ENCODE measurements at regions not wholly inside any gene's neighbourhood (a gene's known extent, or its start where the extent isn't known, plus 50 kb on each side); places are given as distances from the start of the nearest gene placed in this dataset.
"Not testable (repeated sequence)": the region's sequence is repeated elsewhere in the genome, so short reads cannot be mapped to it uniquely, and the experiment has no call there.

DNA sequence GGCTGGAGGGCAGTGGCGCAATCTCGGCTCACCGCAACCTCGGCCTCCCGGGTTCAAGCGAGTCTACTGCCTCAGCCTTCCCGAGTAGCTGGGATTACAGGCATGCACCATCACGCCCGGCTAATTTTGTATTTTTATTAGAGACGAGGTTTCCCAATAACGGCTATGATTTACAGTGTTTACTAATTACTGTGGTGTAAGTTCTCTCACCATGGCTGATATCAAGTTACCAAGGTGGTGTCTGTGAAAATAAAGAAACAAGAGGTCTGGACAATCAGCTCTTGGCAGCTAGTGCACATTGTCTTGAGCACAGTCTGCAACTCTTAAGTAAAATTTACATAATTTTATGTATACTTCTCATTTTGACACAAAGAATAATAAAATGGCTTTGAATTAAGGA lies 385.5 kb upstream of the COX7C start:
- H3K79me2 ChIP-seq (ENCODE audit: control insufficient read depth, insufficient read depth, low read length) = no peaks in the 10 kb centered on the region
- H4K5ac ChIP-seq (ENCODE audit: low read length) = no peak overlapping the region
- no peaks in the 10 kb centered on the region for H3K79me1 ChIP-seq (ENCODE audit: low read length)
- no peak overlapping the region for H3K18ac ChIP-seq (ENCODE audit: low read length)
- H3K4me3 ChIP-seq (ENCODE audit: low read length) = no peak overlapping the region
- no peak overlapping the region for H3K27ac ChIP-seq (ENCODE audit: low read depth, low read length)
- H3K23ac ChIP-seq (ENCODE audit: low read length) = no peak overlapping the region
- no peak overlapping the region for H2AK5ac ChIP-seq (ENCODE audit: low read length)
- no peak overlapping the region for H3K56ac ChIP-seq (ENCODE audit: low read length)
- no peak overlapping the region for H4K8ac ChIP-seq (ENCODE audit: low read depth, low read length)
- WGBS (ENCODE audit: extremely low coverage, insufficient coverage, low lambda C conversion rate) = no CpG with 5 or more reads among the region's 11 CpGs
- H3K9ac ChIP-seq (ENCODE audit: low read length) = no peak overlapping the region
- no peaks in the 10 kb centered on the region for H3K4me1 ChIP-seq (ENCODE audit: control insufficient read depth, low read depth, low read length)
- H2BK120ac ChIP-seq (ENCODE audit: low read depth, low read length) = no peak overlapping the region
- no peaks in the 10 kb centered on the region for H3K36me3 ChIP-seq (ENCODE audit: control insufficient read depth, insufficient read depth, low read length)
- H3K4ac ChIP-seq (ENCODE audit: low read depth, low read length) = peak overlapping the region; percentile 36
- no peak overlapping the region for H2BK5ac ChIP-seq (ENCODE audit: low read length)
- no peaks in the 10 kb centered on the region for H3K27me3 ChIP-seq (ENCODE audit: insufficient read depth, low read length, poor library complexity)
- H2BK15ac ChIP-seq (replicated peaks; ENCODE audit: low read depth) = no peak overlapping the region
- no peak for DNase-seq
- H3K4me2 ChIP-seq (ENCODE audit: low read length) = no peak overlapping the region

DNA sequence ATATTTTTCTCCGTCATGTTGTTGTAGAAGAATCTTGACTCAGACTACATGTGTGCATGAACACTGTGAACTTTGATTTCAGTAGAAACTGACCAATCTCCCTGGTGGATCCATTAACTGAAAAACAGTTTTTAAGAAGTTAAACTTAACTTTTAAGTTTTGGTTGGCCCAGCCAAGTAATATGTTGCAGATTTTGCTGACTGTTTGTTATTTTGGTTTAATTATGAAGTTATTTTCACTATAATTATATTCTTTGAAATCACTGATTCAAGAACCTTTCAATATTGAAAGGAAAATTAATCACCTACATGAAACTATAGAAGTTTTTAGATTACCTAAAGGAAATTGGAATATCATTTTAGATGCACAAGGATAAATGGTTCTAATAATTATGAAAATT lies 373.6 kb upstream of the COX7C start:
- no CpG with 5 or more reads among the region's 1 CpG for WGBS (ENCODE audit: extremely low coverage, insufficient coverage, low lambda C conversion rate)

GRCh38 chr5:86257871-86258270 lies 359.9 kb upstream of the COX7C start:
- H2AK5ac ChIP-seq (ENCODE audit: low read length) = no peak overlapping the region
- H3K27me3 ChIP-seq (ENCODE audit: insufficient read depth, low read length, poor library complexity) = no peaks in the 10 kb centered on the region
- no peak for DNase-seq
- no peak overlapping the region for H4K5ac ChIP-seq (ENCODE audit: low read length)
- no peaks in the 10 kb centered on the region for H3K79me2 ChIP-seq (ENCODE audit: control insufficient read depth, insufficient read depth, low read length)
- no peak overlapping the region for H3K4me3 ChIP-seq (ENCODE audit: low read length)
- no peak overlapping the region for H3K18ac ChIP-seq (ENCODE audit: low read length)
- H3K4me2 ChIP-seq (ENCODE audit: low read length) = no peak overlapping the region
- no peak overlapping the region for H2BK15ac ChIP-seq (replicated peaks; ENCODE audit: low read depth)
- H3K56ac ChIP-seq (ENCODE audit: low read length) = no peak overlapping the region
- no peaks in the 10 kb centered on the region for H3K36me3 ChIP-seq (ENCODE audit: control insufficient read depth, insufficient read depth, low read length)
- H3K23ac ChIP-seq (ENCODE audit: low read length) = no peak overlapping the region
- H3K4ac ChIP-seq (ENCODE audit: low read depth, low read length) = no peak overlapping the region
- H4K8ac ChIP-seq (ENCODE audit: low read depth, low read length) = no peak overlapping the region
- no peaks in the 10 kb centered on the region for H3K79me1 ChIP-seq (ENCODE audit: low read length)
- no peak overlapping the region for H2BK5ac ChIP-seq (ENCODE audit: low read length)
- no peak overlapping the region for H2BK120ac ChIP-seq (ENCODE audit: low read depth, low read length)
- no peak overlapping the region for H3K9ac ChIP-seq (ENCODE audit: low read length)
- H3K27ac ChIP-seq (ENCODE audit: low read depth, low read length) = no peak overlapping the region
- H3K4me1 ChIP-seq (ENCODE audit: control insufficient read depth, low read depth, low read length) = no peaks in the 10 kb centered on the region

More for the DNA sequence above, 373.6 kb upstream of the COX7C start:
- H3K4me1 ChIP-seq (ENCODE audit: control insufficient read depth, low read depth, low read length) = no peaks in the 10 kb centered on the region
- H3K36me3 ChIP-seq (ENCODE audit: control insufficient read depth, insufficient read depth, low read length) = no peaks in the 10 kb centered on the region
- H3K18ac ChIP-seq (ENCODE audit: low read length) = no peak overlapping the region
- no peak overlapping the region for H4K5ac ChIP-seq (ENCODE audit: low read length)
- H2BK120ac ChIP-seq (ENCODE audit: low read depth, low read length) = no peak overlapping the region
- no peak overlapping the region for H3K27ac ChIP-seq (ENCODE audit: low read depth, low read length)
- no peak overlapping the region for H2BK15ac ChIP-seq (replicated peaks; ENCODE audit: low read depth)
- no peak overlapping the region for H3K56ac ChIP-seq (ENCODE audit: low read length)
- no peak overlapping the region for H3K4me3 ChIP-seq (ENCODE audit: low read length)
- no peaks in the 10 kb centered on the region for H3K79me1 ChIP-seq (ENCODE audit: low read length)
- no peak overlapping the region for H3K4ac ChIP-seq (ENCODE audit: low read depth, low read length)
- no peak overlapping the region for H3K23ac ChIP-seq (ENCODE audit: low read length)
- H2AK5ac ChIP-seq (ENCODE audit: low read length) = no peak overlapping the region
- H3K79me2 ChIP-seq (ENCODE audit: control insufficient read depth, insufficient read depth, low read length) = no peaks in the 10 kb centered on the region
- no peak overlapping the region for H3K9ac ChIP-seq (ENCODE audit: low read length)
- no peaks in the 10 kb centered on the region for H3K27me3 ChIP-seq (ENCODE audit: insufficient read depth, low read length, poor library complexity)
- no peak for DNase-seq
- no peak overlapping the region for H3K4me2 ChIP-seq (ENCODE audit: low read length)
- no peak overlapping the region for H4K8ac ChIP-seq (ENCODE audit: low read depth, low read length)
- no peak overlapping the region for H2BK5ac ChIP-seq (ENCODE audit: low read length)

DNA sequence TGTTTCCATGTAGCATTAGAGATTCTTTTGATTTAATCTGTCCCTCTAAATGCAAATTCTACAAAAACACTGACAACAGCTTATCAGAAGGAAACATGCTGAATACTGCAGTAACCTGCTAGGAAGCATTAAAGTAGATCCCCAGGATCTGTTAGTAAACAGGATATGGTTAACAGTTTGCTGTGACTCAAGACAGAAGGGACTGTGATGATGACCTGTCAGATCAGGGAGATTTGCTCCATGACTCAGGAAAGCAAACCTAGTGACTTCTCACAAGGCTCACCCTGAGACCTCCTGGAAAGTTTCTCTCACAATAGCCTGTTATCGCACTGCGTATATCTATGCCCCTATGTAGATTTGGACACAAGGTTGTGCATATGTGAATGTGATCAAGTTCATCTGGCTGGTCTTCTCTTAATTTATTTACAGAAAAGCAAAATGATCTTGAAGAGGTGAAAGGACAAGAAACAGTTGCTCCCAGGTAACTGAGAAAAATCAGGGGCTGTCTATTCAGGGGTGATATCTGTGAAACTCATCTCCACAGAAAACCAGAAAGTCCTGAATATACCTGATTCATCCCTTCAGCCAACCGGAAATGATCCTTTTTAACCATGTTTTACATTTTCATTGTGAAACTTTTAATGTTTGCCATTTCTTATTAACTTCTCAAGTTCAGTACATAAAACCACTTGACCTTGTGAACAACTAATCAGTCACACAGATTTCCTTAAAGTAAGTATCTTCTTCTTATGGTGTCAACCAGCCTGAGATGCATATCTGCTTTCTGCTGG lies 333.1 kb upstream of the COX7C start:
- not testable (repeated sequence) for H3K23ac ChIP-seq (ENCODE audit: low read length); H3K27me3 ChIP-seq (ENCODE audit: insufficient read depth, low read length, poor library complexity); H2BK120ac ChIP-seq (ENCODE audit: low read depth, low read length); H3K4ac ChIP-seq (ENCODE audit: low read depth, low read length); H3K79me2 ChIP-seq (ENCODE audit: control insufficient read depth, insufficient read depth, low read length); H3K18ac ChIP-seq (ENCODE audit: low read length); H3K56ac ChIP-seq (ENCODE audit: low read length); H2BK5ac ChIP-seq (ENCODE audit: low read length); H3K27ac ChIP-seq (ENCODE audit: low read depth, low read length); H2BK15ac ChIP-seq (replicated peaks; ENCODE audit: low read depth); H3K79me1 ChIP-seq (ENCODE audit: low read length); H2AK5ac ChIP-seq (ENCODE audit: low read length); H3K4me1 ChIP-seq (ENCODE audit: control insufficient read depth, low read depth, low read length); H3K9ac ChIP-seq (ENCODE audit: low read length); H4K8ac ChIP-seq (ENCODE audit: low read depth, low read length); H4K5ac ChIP-seq (ENCODE audit: low read length); H3K4me3 ChIP-seq (ENCODE audit: low read length); H3K36me3 ChIP-seq (ENCODE audit: control insufficient read depth, insufficient read depth, low read length); H3K4me2 ChIP-seq (ENCODE audit: low read length)
- WGBS (ENCODE audit: extremely low coverage, insufficient coverage, low lambda C conversion rate) = no CpG with 5 or more reads among the region's 3 CpGs
- peak; percentile 1 for DNase-seq

- WGBS (ENCODE audit: extremely low coverage, insufficient coverage, low lambda C conversion rate) = no CpG with 5 or more reads among the region's 2 CpGs
- H2BK5ac ChIP-seq (ENCODE audit: low read length); H2BK120ac ChIP-seq (ENCODE audit: low read depth, low read length); H3K4ac ChIP-seq (ENCODE audit: low read depth, low read length); H3K23ac ChIP-seq (ENCODE audit: low read length); H3K56ac ChIP-seq (ENCODE audit: low read length); H3K36me3 ChIP-seq (ENCODE audit: control insufficient read depth, insufficient read depth, low read length); H3K79me2 ChIP-seq (ENCODE audit: control insufficient read depth, insufficient read depth, low read length); H3K4me1 ChIP-seq (ENCODE audit: control insufficient read depth, low read depth, low read length); H3K27me3 ChIP-seq (ENCODE audit: insufficient read depth, low read length, poor library complexity); H4K5ac ChIP-seq (ENCODE audit: low read length); H3K9ac ChIP-seq (ENCODE audit: low read length); DNase-seq; H4K8ac ChIP-seq (ENCODE audit: low read depth, low read length); H2AK5ac ChIP-seq (ENCODE audit: low read length); H3K4me2 ChIP-seq (ENCODE audit: low read length); H3K27ac ChIP-seq (ENCODE audit: low read depth, low read length); H2BK15ac ChIP-seq (replicated peaks; ENCODE audit: low read depth); H3K4me3 ChIP-seq (ENCODE audit: low read length); H3K79me1 ChIP-seq (ENCODE audit: low read length); H3K18ac ChIP-seq (ENCODE audit: low read length): not testable (repeated sequence)
Observed at GRCh38 chr5:86287437-86287836, 330.3 kb upstream of the COX7C start.

DNA sequence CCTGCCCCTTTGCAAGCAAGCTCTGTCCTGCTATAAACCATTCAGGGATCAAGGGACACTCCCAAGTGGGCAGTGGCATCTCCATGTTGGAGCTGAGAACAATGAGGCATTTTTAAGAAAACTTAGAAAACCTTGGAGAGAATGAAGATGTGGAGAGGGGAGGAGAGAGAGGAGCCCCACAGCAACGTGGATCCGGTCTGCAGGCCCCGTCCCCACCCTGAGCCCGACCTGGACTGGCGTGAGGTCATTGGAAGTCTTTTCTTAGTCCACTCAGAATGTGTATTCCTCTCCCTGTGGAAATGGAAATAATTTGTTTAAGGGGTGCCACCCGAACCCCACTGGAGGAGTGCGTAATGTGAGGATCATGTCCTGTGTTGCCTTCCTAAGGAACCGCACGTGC lies 328.0 kb upstream of the COX7C start:
- H3K79me2 ChIP-seq (ENCODE audit: control insufficient read depth, insufficient read depth, low read length); H3K18ac ChIP-seq (ENCODE audit: low read length); H3K4me3 ChIP-seq (ENCODE audit: low read length); H3K9ac ChIP-seq (ENCODE audit: low read length); H3K4me1 ChIP-seq (ENCODE audit: control insufficient read depth, low read depth, low read length); H3K36me3 ChIP-seq (ENCODE audit: control insufficient read depth, insufficient read depth, low read length); H3K56ac ChIP-seq (ENCODE audit: low read length); DNase-seq; H3K23ac ChIP-seq (ENCODE audit: low read length); H2AK5ac ChIP-seq (ENCODE audit: low read length); H2BK120ac ChIP-seq (ENCODE audit: low read depth, low read length); H3K27ac ChIP-seq (ENCODE audit: low read depth, low read length); H4K8ac ChIP-seq (ENCODE audit: low read depth, low read length); H3K4me2 ChIP-seq (ENCODE audit: low read length); H3K4ac ChIP-seq (ENCODE audit: low read depth, low read length); H4K5ac ChIP-seq (ENCODE audit: low read length); H2BK5ac ChIP-seq (ENCODE audit: low read length); H3K27me3 ChIP-seq (ENCODE audit: insufficient read depth, low read length, poor library complexity); H3K79me1 ChIP-seq (ENCODE audit: low read length); H2BK15ac ChIP-seq (replicated peaks; ENCODE audit: low read depth): not testable (repeated sequence)
- no CpG with 5 or more reads among the region's 9 CpGs for WGBS (ENCODE audit: extremely low coverage, insufficient coverage, low lambda C conversion rate)
